Caco-2 (cell line): ENCODE measurements at regions not wholly inside any gene's neighbourhood (a gene's known extent, or its start where the extent isn't known, plus 50 kb on each side); places are given as distances from the start of the nearest gene placed in this dataset.
A peak's percentile ranks its signal among the peaks of the same experiment; 100 is the strongest.

Experiments
- BruUV-seq: library from RNA; stranded (reverse); fragments of 400-500 nt; replicated peaks from 2 replicates; lab custom pipeline; 2021; lab: Mats Ljungman, UMichigan
- CTCF ChIA-PET: fragments of 300-600 bp; sonication (Branson Sonifier 250); formaldehyde crosslinking; loops from one replicate; lab custom pipeline; 2022; ENCODE audit warnings: antibody characterized with exemption; lab: Charles Lee
- POLR2A ChIA-PET: fragments of 300-600 bp; sonication (Branson Sonifier 250); formaldehyde crosslinking; loops from one replicate; lab custom pipeline; 2022; ENCODE audit warnings: antibody characterized with exemption; lab: Charles Lee
- DNase-seq, 2 experiments: peaks; one replicate each; pipeline versions ENCODE4 v3.0.0 to v3.0.0-alpha.2; 2020 to 2022
- H3K27me3 ChIP-seq: replicated peaks from 2 replicates; pipeline ENCODE4 v1.6.0; 2011; ENCODE audit warnings: low read length; ENCODE audit not compliant: control insufficient read depth, insufficient read depth
- H3K36me3 ChIP-seq: 2 replicates; pipeline ENCODE4 v1.5.1; 2011; ENCODE audit warnings: low read length; ENCODE audit not compliant: control insufficient read depth, insufficient read depth
- H3K4me1 ChIP-seq: fragments of 250-450 bp; sonication (Bioruptor Pico); 2 replicates; pipeline ENCODE4 v1.5.1; 2020; ENCODE audit warnings: mild to moderate bottlenecking
- H3K4me3 ChIP-seq: 2 replicates; pipeline ENCODE4 v1.5.1; 2011; ENCODE audit warnings: low read depth, mild to moderate bottlenecking, control low read depth, low read length
- H3K9me3 ChIP-seq: fragments of 250-450 bp; sonication (Bioruptor Pico); 2 replicates; pipeline ENCODE4 v1.5.1; 2020; ENCODE audit warnings: mild to moderate bottlenecking, moderate library complexity
- H3K27ac Mint-ChIP-seq: one replicate; pipeline ENCODE4 v1.8.0; 2022; ENCODE audit warnings: mixed read lengths; ENCODE audit not compliant: unreplicated experiment
- H3K27me3 Mint-ChIP-seq: one replicate; pipeline ENCODE4 v1.8.0; 2022; ENCODE audit warnings: mixed read lengths; ENCODE audit not compliant: insufficient read depth, unreplicated experiment
- H3K36me3 Mint-ChIP-seq: one replicate; pipeline ENCODE4 v1.8.0; 2022; ENCODE audit warnings: mild to moderate bottlenecking, mixed read lengths; ENCODE audit not compliant: insufficient read depth, unreplicated experiment
- H3K4me1 Mint-ChIP-seq: one replicate; pipeline ENCODE4 v1.8.0; 2022; ENCODE audit warnings: low read depth, mixed read lengths; ENCODE audit not compliant: unreplicated experiment
- H3K4me3 Mint-ChIP-seq: one replicate; pipeline ENCODE4 v1.8.0; 2022; ENCODE audit warnings: mild to moderate bottlenecking, moderate library complexity, mixed read lengths; ENCODE audit not compliant: unreplicated experiment
- H3K9me3 Mint-ChIP-seq: one replicate; pipeline ENCODE4 v1.8.0; 2022; ENCODE audit warnings: mixed read lengths; ENCODE audit not compliant: unreplicated experiment
- intact Hi-C: fragments of 100-400 bp; cut with micrococcal nuclease; formaldehyde crosslinking; loops from one replicate; pipeline ENCODE4 v1.10.0; 2022; ENCODE audit not compliant: unreplicated experiment
- TF ChIP-seq, protein P1 (sequence below), 2 experiments: fragments of 200-600 bp in 1 of 2; IDR thresholded peaks; 1 replicate in 1 of 2; 2 replicates in 1 of 2; pipeline versions ENCODE4 v1.5.1 to v1.8.0; 2011 to 2022; ENCODE audit warnings: antibody characterized with exemption in 1 of 2, control low read depth in 1 of 2, inconsistent platforms in 1 of 2, low read depth in 1 of 2, low read length in 1 of 2, mild to moderate bottlenecking in 1 of 2, moderate library complexity in 1 of 2; ENCODE audit not compliant: insufficient read depth in 1 of 2, severe bottlenecking in 1 of 2, unreplicated experiment in 1 of 2

GRCh38 chr14:30185832-30186231, 258.2 kb upstream of the PRKD1 start:
- POLR2A ChIA-PET = no interaction called here
- Mint-ChIP-seq H3K9me3 (no peaks in the 10 kb centered on the region), H3K4me1 (no peaks in the 10 kb centered on the region), H3K27ac (no peak overlapping the region), H3K27me3 (peaks cover 4% of the 10 kb centered on the region), H3K4me3 (no peak overlapping the region), H3K36me3 (no peaks in the 10 kb centered on the region)
- no peaks in the 10 kb centered on the region for H3K9me3 ChIP-seq
- no peak overlapping the region for H3K4me3 ChIP-seq
- TF ChIP-seq, protein P1, sequence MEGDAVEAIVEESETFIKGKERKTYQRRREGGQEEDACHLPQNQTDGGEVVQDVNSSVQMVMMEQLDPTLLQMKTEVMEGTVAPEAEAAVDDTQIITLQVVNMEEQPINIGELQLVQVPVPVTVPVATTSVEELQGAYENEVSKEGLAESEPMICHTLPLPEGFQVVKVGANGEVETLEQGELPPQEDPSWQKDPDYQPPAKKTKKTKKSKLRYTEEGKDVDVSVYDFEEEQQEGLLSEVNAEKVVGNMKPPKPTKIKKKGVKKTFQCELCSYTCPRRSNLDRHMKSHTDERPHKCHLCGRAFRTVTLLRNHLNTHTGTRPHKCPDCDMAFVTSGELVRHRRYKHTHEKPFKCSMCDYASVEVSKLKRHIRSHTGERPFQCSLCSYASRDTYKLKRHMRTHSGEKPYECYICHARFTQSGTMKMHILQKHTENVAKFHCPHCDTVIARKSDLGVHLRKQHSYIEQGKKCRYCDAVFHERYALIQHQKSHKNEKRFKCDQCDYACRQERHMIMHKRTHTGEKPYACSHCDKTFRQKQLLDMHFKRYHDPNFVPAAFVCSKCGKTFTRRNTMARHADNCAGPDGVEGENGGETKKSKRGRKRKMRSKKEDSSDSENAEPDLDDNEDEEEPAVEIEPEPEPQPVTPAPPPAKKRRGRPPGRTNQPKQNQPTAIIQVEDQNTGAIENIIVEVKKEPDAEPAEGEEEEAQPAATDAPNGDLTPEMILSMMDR (IDR thresholded peaks at IDR 0.05; ENCODE audit: insufficient read depth in 1 of 2, low read depth in 1 of 2, low read length in 1 of 2, severe bottlenecking in 1 of 2, unreplicated experiment in 1 of 2) = peak in 1 of 2 experiments; percentile 6
- intact Hi-C loops = no loop called here
- no peaks in the 10 kb centered on the region for H3K27me3 ChIP-seq
- CTCF ChIA-PET = no interaction called here
- no peaks in the 10 kb centered on the region for H3K4me1 ChIP-seq
- no TSS peak for BruUV-seq
- DNase-seq = no peak
- no peaks in the 10 kb centered on the region for H3K36me3 ChIP-seq

- no peak for DNase-seq
- Histone ChIP-seq H3K9me3 (no peaks in the 10 kb centered on the region), H3K4me1 (no peaks in the 10 kb centered on the region), H3K36me3 (no peaks in the 10 kb centered on the region), H3K4me3 (no peak overlapping the region), H3K27me3 (no peaks in the 10 kb centered on the region)
- no peaks in the 10 kb centered on the region for H3K36me3 Mint-ChIP-seq
- H3K27me3 Mint-ChIP-seq = peaks cover 6% of the 10 kb centered on the region
- intact Hi-C loops = no loop called here
- TF ChIP-seq, protein P1 (IDR thresholded peaks at IDR 0.05; ENCODE audit: insufficient read depth in 1 of 2, low read depth in 1 of 2, low read length in 1 of 2, severe bottlenecking in 1 of 2, unreplicated experiment in 1 of 2) = no peak
- H3K4me3 Mint-ChIP-seq = no peak overlapping the region
- BruUV-seq = no TSS peak
- no peaks in the 10 kb centered on the region for H3K4me1 Mint-ChIP-seq
- CTCF ChIA-PET = no interaction called here
- POLR2A ChIA-PET = no interaction called here
- no peak overlapping the region for H3K27ac Mint-ChIP-seq
- H3K9me3 Mint-ChIP-seq = no peaks in the 10 kb centered on the region
Measured at GRCh38 chr14:30191639-30192279, 264.1 kb upstream of the PRKD1 start.

DNA sequence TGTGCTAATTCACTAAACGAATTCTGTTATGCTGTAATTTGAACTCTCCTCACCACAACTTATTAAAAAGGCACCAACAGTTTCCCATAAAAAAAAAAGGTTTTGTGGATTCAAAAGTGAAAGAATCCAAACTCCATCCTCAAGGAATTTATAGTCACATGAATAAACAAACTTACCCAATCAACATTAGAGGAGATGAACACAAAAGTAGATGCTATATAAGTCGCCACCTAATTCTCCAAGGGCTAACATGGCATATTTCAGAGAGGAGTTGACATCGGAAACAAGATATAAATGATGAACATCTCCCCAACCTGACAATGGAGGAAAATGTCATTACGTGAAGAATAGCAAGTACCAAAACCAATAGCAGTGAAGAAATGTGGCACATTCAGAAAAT, 265.5 kb upstream of the PRKD1 start:
- peaks cover 6% of the 10 kb centered on the region for H3K27me3 Mint-ChIP-seq
- H3K4me1 Mint-ChIP-seq = no peaks in the 10 kb centered on the region
- Histone ChIP-seq H3K27me3 (no peaks in the 10 kb centered on the region), H3K36me3 (no peaks in the 10 kb centered on the region), H3K4me1 (no peaks in the 10 kb centered on the region), H3K4me3 (no peak overlapping the region), H3K9me3 (no peaks in the 10 kb centered on the region)
- H3K36me3 Mint-ChIP-seq = no peaks in the 10 kb centered on the region
- DNase-seq = no peak
- no peak overlapping the region for H3K27ac Mint-ChIP-seq
- no peaks in the 10 kb centered on the region for H3K9me3 Mint-ChIP-seq
- intact Hi-C loops = no loop called here
- BruUV-seq = no TSS peak
- H3K4me3 Mint-ChIP-seq = no peak overlapping the region
- TF ChIP-seq, protein P1 (IDR thresholded peaks at IDR 0.05; ENCODE audit: insufficient read depth in 1 of 2, low read depth in 1 of 2, low read length in 1 of 2, severe bottlenecking in 1 of 2, unreplicated experiment in 1 of 2) = no peak
- ChIA-PET POLR2A (no interaction called here), CTCF (no interaction called here)
